Adrenal gland (tissue), 9 donors: ENCODE measurements at regions not wholly inside any gene's neighbourhood (a gene's known extent, or its start where the extent isn't known, plus 50 kb on each side); places are given as distances from the start of the nearest gene placed in this dataset.

Source experiments
- DNase-seq, 7 donors: peaks; one replicate each; pipeline ENCODE4 v3.0.0-alpha.2; 2019 to 2020
- H3K27ac ChIP-seq, 5 donors: fragments of 200-600 bp; sonication (generic) in 4 of 5; 1 replicate in 3 of 5; 2 replicates in 2 of 5; pipeline versions ENCODE4 v1.5.1 to v1.8.0; 2016 to 2020; ENCODE audit warnings: mild to moderate bottlenecking in 1 of 5
- H3K27me3 ChIP-seq: fragments of 200-600 bp; 2 replicates; pipeline ENCODE4 v1.8.0; 2021
- H3K36me3 ChIP-seq, 2 donors: fragments of 200-600 bp; replicated peaks in 1 of 2; 1 replicate in 1 of 2; 2 replicates in 1 of 2; pipeline versions ENCODE4 v1.5.1 to v1.8.0; 2018 to 2022
- H3K4me1 ChIP-seq, 2 donors: fragments of 200-600 bp; replicated peaks in 1 of 2; 1 replicate in 1 of 2; 2 replicates in 1 of 2; pipeline versions ENCODE4 v1.5.1 to v1.8.0; 2018 to 2021
- H3K4me3 ChIP-seq, 4 donors: fragments of 200-600 bp; sonication (generic) in 3 of 4; one replicate each; pipeline ENCODE4 v1.5.1; 2016 to 2018
- H3K9me3 ChIP-seq, 3 donors: fragments of 200-600 bp; sonication (generic) in 1 of 3; replicated peaks in 1 of 3; 1 replicate in 2 of 3; 2 replicates in 1 of 3; pipeline versions ENCODE4 v1.5.1 to v1.8.0; 2016 to 2021
- CTCF ChIP-seq, 6 experiments: fragments of 450-650 bp in 4 of 6; fragments of 200-600 bp in 2 of 6; sonication (generic) in 1 of 6; IDR thresholded peaks; 1 replicate in 5 of 6; 2 replicates in 1 of 6; pipeline versions ENCODE4 v1.5.1 to v1.8.0; 2016 to 2021; ENCODE audit warnings: antibody characterized with exemption in 6 of 6, mild to moderate bottlenecking in 2 of 6, moderate library complexity in 1 of 6
- POLR2A ChIP-seq, 2 donors: fragments of 450-650 bp; IDR thresholded peaks; one replicate each; pipeline ENCODE4 v1.6.1; 2017; ENCODE audit warnings: antibody characterized with exemption in 2 of 2, mild to moderate bottlenecking in 2 of 2, moderate library complexity in 1 of 2
- WGBS, 4 donors: extraction: QIAGEN DNeasy Blood & Tissue Kit in 2 of 4; methylation state at CpG; one replicate each; pipeline versions ENCODE4 v1.1.5 to v1.1.7; 2013 to 2017; 5-methylcytosine and 5-hydroxymethylcytosine counted together
- intact Hi-C, 2 donors: fragments of 100-400 bp; cut with DNase I; formaldehyde crosslinking; loops; one replicate each; pipeline versions ENCODE4 v1.14.1 to v1.15.0; 2022 to 2023
- donor health status: healthy with polysubstance abuse.
- donor health status: Bipolar disorder and iron deficiency.
- donor health status: DM: yes; HTN: yes; CAD: no.
- donor health status: DM: no; HTN: no; CAD: no.
- donor health status: DM: no; HTN: no; CAD: no.

GRCh38 chr21:17402937-17403336 is 109.9 kb upstream of the CXADR start:
- no peaks in the 10 kb centered on the region for H3K27me3 ChIP-seq
- no peak overlapping the region for H3K4me3 ChIP-seq
- no peak for TF ChIP-seq POLR2A (IDR thresholded peaks at IDR 0.05)
- TF ChIP-seq CTCF (IDR thresholded peaks at IDR 0.05), result no peak
- no peaks in the 10 kb centered on the region for H3K36me3 ChIP-seq
- H3K27ac ChIP-seq, result no peak overlapping the region
- WGBS, 4 donors, result 49 to 63% (median 55%) methylated on average over 3 of the region's 3 CpGs
- DNase-seq, result peak in 1 of 7 donors; percentile 1
- H3K9me3 ChIP-seq, result no peaks in the 10 kb centered on the region
- intact Hi-C loops, result no loop called here
- no peaks in the 10 kb centered on the region for H3K4me1 ChIP-seq

GRCh38 chr21:17406202-17406601 is 106.6 kb upstream of the CXADR start:
- no peaks in the 10 kb centered on the region for H3K9me3 ChIP-seq
- intact Hi-C loops, result no loop called here
- H3K27me3 ChIP-seq, result no peaks in the 10 kb centered on the region
- DNase-seq, result no peak
- no peaks in the 10 kb centered on the region for H3K36me3 ChIP-seq
- H3K4me3 ChIP-seq, result no peak overlapping the region
- H3K27ac ChIP-seq, result no peak overlapping the region
- WGBS, 4 donors, result 72 to 83% (median 78%) methylated on average over 4 of the region's 4 CpGs
- no peaks in the 10 kb centered on the region for H3K4me1 ChIP-seq
- no peak for TF ChIP-seq POLR2A (IDR thresholded peaks at IDR 0.05)
- no peak for TF ChIP-seq CTCF (IDR thresholded peaks at IDR 0.05)

- Histone ChIP-seq H3K27ac (no peak overlapping the region), H3K9me3 (no peaks in the 10 kb centered on the region), H3K27me3 (no peaks in the 10 kb centered on the region), H3K4me1 (no peaks in the 10 kb centered on the region), H3K36me3 (no peaks in the 10 kb centered on the region), H3K4me3 (no peak overlapping the region)
- intact Hi-C loops, result no loop called here
- TF ChIP-seq CTCF (IDR thresholded peaks at IDR 0.05) (no peak), POLR2A (IDR thresholded peaks at IDR 0.05) (no peak)
- no peak for DNase-seq
- 57 to 89% (median 78%) methylated on average over 1 of the region's 1 CpG for WGBS, 4 donors
Measured at GRCh38 chr21:17414766-17415165, 98.1 kb upstream of the CXADR start.

GRCh38 chr21:17416139-17416538 is 96.7 kb upstream of the CXADR start:
- Histone ChIP-seq H3K27me3 (no peaks in the 10 kb centered on the region), H3K36me3 (no peaks in the 10 kb centered on the region), H3K9me3 (no peaks in the 10 kb centered on the region), H3K4me3 (no peak overlapping the region), H3K4me1 (no peaks in the 10 kb centered on the region), H3K27ac (no peak overlapping the region)
- TF ChIP-seq POLR2A (IDR thresholded peaks at IDR 0.05) (no peak), CTCF (IDR thresholded peaks at IDR 0.05) (no peak)
- 68 to 75% (median 70%) methylated on average over 2 of the region's 2 CpGs for WGBS, 4 donors
- intact Hi-C loops, result no loop called here
- no peak for DNase-seq
